ENCODE measurements at regions not wholly inside any gene's neighbourhood (a gene's known extent, or its start where the extent isn't known, plus 50 kb on each side); places are given as distances from the start of the nearest gene placed in this dataset.

DNA sequence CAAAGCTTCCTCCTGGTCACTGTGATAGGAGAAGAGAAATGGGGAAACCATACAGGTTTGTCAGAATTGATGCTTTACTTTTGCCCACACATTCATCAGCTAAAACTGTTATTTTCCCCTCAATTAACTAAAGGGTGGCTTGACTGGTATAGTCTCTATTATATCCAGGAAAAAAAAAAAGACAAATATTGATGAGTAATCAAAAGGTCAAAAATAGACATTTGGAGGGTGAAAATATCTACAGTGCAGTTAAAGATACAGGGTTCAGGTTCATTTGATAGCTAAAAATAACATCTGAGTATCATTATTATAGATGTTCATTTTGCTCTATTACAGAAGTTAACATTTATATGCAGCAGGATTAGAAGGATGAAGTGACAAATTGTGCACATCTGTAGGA is 577.6 kb upstream of the FAM98A start:
- TF ChIP-seq, protein P1, sequence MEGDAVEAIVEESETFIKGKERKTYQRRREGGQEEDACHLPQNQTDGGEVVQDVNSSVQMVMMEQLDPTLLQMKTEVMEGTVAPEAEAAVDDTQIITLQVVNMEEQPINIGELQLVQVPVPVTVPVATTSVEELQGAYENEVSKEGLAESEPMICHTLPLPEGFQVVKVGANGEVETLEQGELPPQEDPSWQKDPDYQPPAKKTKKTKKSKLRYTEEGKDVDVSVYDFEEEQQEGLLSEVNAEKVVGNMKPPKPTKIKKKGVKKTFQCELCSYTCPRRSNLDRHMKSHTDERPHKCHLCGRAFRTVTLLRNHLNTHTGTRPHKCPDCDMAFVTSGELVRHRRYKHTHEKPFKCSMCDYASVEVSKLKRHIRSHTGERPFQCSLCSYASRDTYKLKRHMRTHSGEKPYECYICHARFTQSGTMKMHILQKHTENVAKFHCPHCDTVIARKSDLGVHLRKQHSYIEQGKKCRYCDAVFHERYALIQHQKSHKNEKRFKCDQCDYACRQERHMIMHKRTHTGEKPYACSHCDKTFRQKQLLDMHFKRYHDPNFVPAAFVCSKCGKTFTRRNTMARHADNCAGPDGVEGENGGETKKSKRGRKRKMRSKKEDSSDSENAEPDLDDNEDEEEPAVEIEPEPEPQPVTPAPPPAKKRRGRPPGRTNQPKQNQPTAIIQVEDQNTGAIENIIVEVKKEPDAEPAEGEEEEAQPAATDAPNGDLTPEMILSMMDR (conservative IDR thresholded peaks at IDR 0.05; ENCODE audit: low read length) = no peak
- TF ChIP-seq EZH2phosphoT487 (IDR thresholded peaks at IDR 0.05; ENCODE audit: borderline replicate concordance) = no peak
